ENCODE measurements at regions not wholly inside any gene's neighbourhood (a gene's known extent, or its start where the extent isn't known, plus 50 kb on each side); places are given as distances from the start of the nearest gene placed in this dataset.

- TF ChIP-seq, protein P1, sequence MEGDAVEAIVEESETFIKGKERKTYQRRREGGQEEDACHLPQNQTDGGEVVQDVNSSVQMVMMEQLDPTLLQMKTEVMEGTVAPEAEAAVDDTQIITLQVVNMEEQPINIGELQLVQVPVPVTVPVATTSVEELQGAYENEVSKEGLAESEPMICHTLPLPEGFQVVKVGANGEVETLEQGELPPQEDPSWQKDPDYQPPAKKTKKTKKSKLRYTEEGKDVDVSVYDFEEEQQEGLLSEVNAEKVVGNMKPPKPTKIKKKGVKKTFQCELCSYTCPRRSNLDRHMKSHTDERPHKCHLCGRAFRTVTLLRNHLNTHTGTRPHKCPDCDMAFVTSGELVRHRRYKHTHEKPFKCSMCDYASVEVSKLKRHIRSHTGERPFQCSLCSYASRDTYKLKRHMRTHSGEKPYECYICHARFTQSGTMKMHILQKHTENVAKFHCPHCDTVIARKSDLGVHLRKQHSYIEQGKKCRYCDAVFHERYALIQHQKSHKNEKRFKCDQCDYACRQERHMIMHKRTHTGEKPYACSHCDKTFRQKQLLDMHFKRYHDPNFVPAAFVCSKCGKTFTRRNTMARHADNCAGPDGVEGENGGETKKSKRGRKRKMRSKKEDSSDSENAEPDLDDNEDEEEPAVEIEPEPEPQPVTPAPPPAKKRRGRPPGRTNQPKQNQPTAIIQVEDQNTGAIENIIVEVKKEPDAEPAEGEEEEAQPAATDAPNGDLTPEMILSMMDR (IDR thresholded peaks at IDR 0.05; ENCODE audit: low read depth, low read length): no peak
- TF ChIP-seq EZH2phosphoT487 (IDR thresholded peaks at IDR 0.05; ENCODE audit: low read depth): no peak
These were observed 71.5 kb downstream of the MAP10 start for GRCh38 chr1:232876506-232877364.

All from OCI-LY3 (cell line).